ENCODE measurements at regions not wholly inside any gene's neighbourhood (a gene's known extent, or its start where the extent isn't known, plus 50 kb on each side); places are given as distances from the start of the nearest gene placed in this dataset.

DNA sequence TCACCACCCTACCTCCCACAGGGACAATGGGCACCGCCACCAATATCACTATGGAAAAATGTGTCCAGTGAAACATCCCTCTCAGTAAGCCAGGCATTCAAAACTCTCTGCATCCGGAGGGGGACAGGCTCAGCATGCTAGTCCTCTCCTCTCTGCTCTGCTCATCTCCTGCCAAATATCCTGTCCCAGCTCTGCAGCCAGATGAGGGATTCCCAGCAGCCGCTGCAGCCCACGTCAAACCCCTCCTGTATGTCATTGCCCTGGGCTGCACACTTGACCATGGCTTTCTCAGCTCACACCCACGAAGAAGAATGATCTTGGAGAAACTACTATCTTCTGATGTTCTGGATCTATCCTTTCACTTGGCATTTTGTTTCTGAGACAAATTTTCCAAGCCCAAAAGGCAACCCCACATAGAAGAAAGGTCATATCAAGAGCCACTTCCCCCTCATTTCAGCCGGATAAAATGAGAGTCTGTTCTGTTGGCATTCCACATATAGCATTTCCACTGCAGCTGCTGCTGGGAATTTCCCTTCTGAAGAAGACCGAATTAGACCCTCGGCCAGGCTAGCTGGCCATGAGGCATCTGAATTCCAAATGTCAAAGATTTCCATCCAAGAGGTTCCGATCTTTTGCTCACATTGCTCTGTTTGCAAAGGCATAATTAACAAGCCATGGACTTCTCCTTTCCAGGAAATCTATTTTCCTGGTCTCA, 338.0 kb downstream of the ACTL7B start:
- no peak for DNase-seq

DNA sequence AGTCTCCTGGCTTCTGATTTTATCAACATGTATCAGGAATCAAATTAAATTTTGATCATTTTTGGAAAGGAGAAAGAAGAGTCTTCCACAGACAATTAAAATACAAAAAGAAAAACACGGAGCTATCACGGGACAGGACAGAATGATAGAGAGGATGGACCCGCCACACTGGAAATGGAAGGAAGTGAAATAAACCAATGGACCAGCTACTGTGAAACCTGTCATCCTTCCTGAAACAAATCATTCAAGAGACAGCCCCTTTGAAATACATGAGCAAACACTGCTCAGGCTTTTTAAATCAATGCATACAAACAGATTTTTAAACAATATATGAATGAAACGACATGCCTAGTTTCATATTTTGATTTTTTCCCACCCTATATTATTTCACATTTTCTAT, 339.4 kb downstream of the ACTL7B start:
- DNase-seq, result no peak

DNA sequence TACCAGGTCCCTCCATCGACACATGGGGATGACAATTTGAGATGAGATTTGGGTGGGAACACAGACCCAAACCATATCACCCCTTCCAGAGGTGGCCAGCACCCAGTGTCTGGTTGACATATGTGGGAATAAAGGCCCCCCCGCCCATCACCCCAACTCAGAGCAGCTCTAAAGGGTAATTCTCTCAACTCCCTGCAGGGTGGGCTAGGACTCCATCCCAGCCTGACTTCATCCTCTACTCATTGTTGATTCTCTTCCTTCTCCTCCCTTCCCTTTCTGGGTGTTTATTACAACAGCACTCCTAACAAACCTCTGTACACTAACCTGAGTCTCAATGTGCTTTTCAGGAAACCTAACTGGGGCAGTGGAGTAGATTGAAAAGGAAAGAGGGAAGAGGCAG, 339.9 kb downstream of the ACTL7B start:
- no peak for DNase-seq

DNA sequence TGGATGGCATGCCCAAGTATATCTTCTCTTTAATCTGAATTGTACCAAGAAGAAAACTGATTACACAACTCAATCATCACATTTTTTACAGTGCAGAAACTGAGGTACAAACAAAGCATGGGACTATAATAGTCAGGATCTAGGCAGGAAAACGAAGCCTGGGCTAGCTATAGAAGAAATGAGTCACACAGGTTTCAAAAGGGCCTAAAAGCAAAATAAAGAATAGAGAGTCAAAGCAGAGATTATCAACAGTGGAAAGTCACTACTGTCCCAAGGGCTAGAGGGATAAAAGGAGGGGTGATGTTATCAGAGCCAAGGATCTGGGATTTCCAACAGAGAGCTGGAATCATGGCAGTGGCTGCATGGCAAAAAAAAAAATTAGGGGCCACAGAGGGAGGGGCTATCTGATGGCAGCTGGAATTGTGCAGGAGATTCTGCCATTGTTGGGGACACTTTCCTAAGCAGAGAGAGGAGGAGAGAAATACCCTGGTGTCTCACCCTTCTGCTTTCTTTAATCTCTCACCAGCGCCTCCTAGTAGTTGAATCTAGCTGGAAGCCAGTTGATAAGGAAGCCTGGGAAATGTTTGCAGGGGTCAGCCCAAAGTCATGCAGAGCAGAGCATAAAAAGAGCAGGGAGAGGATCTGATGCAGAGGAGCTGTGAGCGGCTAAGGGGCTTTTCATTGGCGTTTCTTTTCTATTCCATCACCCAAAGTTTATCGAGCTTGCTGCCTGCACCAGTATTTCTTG, 343.2 kb downstream of the ACTL7B start:
- DNase-seq, result no peak

DNA sequence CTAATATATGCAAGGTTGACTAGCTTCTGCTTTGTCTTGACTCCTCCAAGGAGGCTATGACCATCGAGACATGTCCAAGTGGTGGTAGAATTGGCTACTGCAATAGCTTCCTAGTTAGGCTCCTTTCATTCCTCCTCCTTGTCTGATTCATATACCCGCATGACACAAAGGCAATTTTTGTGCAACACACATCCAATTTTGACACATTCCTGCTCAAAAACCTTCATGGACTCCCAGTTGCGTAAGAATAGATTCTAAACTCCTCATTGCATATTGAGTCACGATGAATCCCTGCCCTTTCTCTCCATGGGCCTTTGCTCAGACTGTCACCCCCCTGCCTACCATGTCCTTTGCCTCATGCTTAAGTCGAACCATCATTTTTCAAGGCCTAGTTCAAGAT, 344.5 kb downstream of the ACTL7B start:
- no peak for DNase-seq

DNA sequence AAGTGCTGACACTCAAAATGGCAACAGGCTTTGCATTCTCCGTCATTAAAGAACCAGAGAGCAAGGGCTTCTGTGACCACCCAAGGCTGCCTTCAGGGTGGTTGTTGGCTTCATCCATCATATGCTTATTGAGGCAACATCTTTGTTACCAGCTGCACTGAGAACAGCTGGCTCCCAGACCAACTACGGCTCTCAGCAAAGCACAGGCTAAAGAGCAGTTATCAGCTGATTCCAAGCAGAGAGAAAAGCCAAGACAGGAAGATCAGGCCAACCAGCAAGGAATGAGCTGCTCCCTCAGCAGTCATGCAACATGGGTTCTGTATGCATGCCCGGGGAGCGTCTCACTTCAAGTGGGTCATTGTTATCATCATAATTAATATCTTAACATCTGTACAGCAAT, 358.9 kb downstream of the ACTL7B start:
- DNase-seq, result no peak

DNA sequence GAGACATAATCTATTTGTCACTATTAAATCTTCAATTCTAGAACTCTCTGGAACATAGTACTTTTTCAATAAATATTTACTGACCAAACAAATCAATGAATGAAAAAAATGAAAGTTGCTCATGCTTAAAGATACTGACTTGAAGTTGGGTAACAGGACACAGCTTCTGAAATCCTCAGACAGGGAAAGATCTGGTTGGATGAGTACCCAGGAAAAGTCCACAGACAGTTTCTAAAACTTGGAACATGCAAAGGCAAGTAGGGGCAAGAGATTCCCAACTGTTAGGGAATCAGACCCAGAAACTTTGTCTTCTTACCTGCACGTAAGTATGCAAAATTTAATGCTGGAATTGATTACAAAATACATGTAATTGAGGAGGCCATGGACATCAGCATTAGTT, 366.2 kb downstream of the ACTL7B start:
- no peak for DNase-seq

DNA sequence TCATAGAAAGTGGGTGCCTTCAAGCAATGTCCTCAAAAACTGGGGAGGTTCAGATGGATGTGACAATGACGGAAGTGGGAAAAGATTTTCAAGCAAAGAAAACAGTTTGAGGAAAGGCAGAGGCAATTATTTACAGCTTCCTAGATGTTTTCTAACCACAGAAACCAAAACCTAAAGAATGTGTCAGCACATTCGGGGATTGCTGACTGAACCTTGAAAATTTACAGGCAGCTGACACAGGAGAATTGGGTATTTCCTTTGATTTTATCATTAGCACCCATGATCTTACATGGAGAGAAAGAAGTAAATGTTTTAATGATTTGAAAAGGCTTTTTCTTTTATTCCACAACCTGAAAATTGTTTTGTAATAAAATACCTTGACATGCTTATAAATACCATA, 369.0 kb downstream of the ACTL7B start:
- DNase-seq, result no peak

DNA sequence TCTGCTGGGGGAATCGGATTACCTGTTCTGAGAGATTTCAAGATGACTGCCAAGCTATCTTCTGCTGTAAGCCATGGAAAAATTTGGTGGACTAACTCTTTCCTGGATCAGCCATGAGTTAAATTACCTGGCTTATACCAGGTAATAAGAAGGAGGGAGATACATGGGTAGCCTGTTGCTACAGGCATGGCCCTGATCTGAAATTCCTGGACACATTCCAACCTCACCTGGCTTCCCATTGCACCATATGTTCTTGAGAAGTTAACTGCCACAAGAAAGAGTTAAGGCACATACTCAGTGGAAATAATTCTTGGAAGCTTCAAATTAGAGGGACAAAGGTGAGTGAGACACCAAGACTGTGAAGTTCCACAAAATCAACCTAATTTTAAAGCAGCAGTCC, 371.3 kb downstream of the ACTL7B start:
- no peak for DNase-seq

DNA sequence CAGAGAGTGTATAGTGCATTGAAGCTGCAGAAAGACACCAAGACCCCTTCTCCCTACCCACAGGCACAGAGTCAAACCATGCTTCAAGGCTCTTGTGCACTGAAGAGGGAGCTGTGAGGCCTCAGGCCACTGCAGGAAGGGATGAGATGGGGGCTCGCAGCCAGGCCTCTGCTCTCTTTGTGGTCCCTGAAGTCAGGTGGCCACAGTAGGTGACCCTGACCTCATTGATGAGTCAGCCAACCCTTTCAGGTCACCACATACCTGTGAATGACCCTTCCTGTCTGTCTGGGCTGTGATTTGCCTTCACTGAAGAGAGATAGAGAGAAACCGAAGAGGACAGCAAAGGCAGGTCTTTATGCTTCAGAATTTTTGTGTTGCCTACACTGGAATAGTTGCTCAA, 372.1 kb downstream of the ACTL7B start:
- DNase-seq, result no peak

DNA sequence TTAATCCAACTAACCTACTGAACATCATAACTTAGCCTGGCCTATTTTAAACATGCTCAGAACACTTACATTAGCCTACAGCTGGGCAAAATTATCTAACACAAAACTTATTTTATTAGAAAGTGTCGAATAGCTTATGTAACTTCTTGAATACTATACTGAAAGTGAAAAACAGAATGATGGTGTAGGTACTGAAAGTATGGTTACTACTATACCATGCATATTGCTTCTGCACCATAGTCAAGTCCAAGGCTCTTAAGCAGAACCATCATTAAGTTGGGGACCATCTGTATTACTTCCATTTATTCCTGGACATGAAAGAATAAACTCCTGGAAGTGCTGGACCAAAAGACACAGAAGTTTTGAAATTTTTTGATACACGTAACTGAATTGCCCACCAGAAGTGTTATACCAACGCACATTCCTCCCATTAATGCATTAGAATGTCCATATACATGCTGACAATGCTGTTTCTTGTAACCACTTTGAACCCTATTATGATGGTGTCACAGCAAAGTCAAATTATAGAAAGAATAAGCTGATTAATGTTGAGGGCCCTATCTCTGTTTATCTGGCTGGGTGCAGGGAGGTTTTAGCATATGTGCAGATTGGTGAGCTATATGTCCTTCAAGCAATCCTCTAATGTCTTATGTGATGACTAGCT, 375.7 kb downstream of the ACTL7B start:
- DNase-seq, result no peak

DNA sequence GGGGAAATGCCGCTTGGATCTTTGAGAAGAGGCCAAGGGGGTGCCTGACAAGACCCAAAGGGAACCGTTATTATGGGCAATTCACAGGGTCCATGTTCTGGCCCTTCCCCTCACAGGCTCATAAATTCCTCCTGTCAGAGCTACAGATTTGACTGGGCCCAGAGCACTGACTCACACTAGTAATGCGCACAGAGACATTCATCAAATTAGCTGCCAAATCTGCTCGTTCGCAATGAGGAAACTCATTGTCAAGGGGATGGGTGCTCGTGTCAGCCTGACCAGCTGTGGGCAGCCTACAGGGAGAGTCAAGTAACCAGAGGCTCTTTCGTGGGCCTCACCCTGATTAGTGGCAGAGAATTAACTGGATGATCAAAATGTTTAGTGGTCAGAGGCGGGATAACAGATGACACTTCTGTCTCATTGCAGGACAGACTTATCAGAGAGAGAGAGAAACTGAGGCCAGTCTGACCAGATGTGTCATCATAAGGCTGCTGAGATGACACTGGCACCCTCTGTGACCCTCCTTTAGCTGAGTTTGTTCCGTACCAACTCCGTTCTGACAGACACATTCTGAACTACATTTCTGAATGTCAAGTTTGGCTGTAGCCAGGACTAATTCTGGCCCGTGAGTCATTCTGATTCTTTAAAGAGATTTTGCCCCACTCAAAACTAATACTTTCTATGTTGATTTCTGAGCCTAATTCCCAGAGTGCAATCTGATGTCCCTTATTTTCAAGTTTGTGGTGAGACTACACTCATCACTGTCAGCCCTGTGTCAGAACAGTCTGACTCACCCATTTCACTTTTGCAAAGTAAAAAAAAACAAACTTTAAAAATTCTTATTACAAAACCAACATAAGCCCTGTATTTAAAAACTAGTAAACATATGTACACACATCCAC, 377.1 kb downstream of the ACTL7B start:
- DNase-seq, result peak in 2 of 56 donors; percentile 1 to 2

DNA sequence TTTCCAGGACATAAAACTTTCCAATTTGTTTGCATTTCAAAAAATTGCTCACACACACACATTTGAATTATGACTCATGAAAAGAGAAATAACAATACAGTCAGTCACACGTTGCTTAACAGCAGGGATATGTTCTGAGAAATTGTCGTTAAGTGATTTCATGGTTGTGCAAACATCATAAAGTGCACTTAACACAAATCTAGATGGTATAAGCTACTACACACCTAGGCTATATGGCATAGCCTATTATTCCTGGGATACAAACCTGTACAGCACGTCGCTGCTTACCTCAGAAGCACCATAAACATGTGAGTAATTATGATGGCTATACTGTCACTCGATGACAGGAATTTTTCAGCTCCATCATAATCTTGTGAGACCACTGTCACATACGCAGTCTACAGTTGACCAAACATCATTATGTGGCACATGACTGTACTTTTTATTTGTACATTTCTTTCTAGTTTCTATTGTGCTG, 378.2 kb downstream of the ACTL7B start:
- no peak for DNase-seq

DNA sequence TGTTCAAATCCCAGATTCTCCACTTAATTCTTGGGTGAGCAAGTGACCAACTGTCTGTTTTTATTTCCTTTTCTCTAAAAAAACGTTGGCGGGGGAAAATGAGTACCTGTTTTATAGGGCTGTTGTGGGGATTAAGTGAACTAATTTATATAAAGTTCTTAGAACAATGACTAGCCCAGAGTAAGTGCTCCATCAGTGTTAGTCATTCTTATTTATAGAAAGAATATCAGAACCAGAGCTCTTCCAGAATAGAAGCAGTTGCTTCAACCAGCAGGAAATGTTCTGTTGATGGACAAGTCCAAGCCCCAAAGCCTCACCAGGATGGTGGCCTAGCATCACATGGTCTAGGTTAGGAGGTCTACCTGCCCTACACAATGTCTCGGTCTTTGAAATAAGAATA, 379.2 kb downstream of the ACTL7B start:
- no peak for DNase-seq

DNA sequence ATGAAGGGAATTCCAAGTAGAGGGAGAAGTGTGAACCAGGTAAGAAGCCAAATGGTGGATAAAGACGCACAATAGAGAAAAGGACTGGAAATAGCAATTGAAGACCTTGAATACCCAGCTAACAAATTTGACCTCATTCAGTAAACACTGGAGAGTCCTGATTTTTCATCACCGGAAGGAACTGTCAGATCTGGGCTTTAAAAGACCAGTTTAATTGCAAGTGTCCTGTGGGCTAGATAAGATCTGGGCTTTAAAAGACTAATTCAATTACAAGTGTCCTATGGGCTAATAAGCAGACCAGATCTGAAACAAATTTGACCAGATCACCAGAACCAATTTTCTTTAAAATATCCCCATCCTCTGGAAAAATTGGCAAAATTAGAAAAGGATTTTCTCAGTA, 380.0 kb downstream of the ACTL7B start:
- DNase-seq, result no peak

DNA sequence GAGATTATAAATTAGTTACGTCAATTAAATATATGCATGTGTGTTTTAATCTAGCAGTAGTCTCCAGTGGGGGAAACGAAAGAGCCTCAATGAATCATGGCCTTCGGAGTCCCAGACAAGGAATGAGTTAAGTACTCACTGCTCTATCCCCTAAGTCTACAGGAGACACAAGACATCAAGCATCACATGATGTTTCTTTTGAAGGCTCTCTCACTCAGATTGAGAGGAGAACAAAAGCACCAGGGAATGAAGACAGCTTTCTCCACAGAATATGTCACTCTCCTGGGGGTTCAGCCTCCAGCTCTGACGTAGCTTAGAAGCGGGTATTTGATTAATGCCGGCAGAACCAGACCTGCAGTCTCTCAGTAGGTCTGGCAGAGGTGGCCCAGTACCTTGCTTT, 381.4 kb downstream of the ACTL7B start:
- DNase-seq, result no peak

DNA sequence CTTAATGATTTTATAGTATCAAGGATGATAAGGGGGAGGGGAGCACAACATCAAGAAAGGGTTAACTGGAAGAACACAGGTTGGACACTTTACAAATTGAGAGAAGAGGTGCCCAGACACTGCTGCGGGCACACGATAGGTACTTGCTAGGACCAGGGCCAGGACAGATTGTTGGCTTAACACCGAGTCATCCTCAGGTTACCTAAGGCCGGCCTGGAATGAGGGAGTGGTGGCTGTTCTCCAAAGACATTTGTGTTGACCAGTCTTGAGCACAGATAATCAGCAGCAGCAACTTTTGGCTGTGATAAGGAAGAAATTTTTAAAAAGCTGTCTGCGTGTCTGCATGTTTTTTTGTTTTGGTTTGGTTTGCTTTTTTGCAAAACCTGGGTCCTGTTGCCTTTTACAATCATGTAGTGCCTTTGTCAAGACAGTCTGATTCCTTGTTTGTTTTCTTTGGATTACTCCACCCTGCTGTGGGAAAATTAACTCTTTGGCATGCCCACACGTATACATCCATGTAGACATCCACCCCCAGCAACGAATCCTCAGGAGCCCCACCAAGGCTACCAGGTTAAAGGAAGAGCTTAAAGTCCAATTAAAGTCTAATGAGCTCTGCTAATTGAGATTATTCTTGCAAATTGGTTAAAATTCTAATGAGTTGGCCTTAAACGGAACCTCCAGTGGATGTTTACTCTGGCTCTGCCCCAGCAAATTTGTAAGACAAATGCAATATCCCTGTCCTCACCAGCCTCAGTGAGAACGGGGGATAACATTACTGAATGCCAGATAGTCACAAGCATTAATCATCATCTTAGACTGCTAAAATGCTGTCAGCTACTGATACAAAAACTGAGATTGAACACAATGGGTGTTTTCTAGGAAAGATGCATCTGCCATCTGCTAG, 382.3 kb downstream of the ACTL7B start:
- DNase-seq, result peak in 1 of 56 donors; percentile 1

DNA sequence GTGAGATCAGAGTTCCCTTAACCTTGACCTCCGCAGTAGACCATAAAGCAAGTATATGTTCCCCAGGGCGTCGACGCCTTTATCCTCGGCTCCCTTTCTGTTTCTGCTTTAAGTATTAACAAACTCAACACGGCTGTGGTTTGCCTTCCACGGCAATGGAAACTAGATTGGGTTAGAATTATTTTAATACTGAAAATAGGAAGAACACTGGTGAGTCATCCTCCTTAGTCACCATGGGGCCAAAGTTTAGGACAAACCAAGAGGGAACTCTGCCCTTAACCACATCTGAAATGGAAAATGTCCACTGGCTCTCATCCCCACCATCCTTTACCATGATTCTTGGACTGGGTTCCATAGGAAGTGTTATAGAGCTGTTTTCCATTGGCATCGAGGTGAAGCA, 386.1 kb downstream of the ACTL7B start:
- DNase-seq, result no peak

DNA sequence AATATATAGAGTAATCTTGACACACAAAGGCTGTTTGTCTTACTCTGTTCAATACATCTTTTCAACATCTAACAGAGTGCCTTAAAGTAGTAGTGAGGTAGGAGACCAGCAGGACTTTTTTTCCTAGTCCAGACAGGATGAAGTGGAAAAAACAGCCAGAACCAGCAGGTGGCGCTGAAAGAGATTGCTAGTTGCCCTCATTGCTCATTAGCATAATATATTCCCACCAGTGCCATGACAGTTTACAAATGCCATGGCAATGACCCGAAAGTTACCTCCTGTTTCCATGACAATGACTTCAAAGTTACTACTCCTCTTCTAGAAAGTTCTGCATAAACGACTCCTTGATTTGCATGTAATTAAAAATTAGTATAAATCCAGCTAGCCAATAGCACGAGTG, 387.4 kb downstream of the ACTL7B start:
- peak in 1 of 56 donors; percentile 25 for DNase-seq

DNA sequence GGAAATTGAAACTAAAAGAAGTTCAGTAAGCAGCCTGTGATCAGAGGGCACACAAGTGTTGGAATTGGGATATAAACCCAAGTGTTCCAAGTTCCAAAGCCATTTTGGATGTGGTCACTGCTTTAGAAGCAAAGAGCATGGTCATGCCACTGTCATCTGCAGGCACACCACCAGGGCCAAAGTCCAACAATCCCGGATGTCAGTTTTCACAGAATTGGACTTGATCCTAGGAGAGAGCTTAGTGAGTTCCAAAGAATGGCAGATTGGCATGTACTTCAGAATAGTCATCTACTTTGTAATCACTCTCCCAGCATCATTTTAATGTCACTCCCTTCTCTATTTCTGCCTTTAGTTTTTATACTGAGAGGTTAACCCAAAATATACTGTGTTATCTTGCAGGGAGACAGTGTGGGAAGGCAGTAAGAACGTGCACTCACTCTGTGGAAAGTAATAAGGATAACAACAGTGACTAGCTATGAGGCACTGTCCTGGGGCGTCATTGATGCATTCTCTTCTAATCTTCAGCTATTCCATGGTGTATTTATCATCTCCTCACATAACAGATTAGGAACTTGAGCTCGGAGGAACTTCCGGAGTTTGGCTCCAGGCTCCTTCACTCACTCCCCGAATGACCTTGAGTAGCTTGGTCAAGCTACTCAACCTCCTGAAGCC, 388.0 kb downstream of the ACTL7B start:
- no peak for DNase-seq

All from amygdala (tissue), 56 donors.